ENCODE measurements at regions not wholly inside any gene's neighbourhood (a gene's known extent, or its start where the extent isn't known, plus 50 kb on each side); places are given as distances from the start of the nearest gene placed in this dataset.

DNA sequence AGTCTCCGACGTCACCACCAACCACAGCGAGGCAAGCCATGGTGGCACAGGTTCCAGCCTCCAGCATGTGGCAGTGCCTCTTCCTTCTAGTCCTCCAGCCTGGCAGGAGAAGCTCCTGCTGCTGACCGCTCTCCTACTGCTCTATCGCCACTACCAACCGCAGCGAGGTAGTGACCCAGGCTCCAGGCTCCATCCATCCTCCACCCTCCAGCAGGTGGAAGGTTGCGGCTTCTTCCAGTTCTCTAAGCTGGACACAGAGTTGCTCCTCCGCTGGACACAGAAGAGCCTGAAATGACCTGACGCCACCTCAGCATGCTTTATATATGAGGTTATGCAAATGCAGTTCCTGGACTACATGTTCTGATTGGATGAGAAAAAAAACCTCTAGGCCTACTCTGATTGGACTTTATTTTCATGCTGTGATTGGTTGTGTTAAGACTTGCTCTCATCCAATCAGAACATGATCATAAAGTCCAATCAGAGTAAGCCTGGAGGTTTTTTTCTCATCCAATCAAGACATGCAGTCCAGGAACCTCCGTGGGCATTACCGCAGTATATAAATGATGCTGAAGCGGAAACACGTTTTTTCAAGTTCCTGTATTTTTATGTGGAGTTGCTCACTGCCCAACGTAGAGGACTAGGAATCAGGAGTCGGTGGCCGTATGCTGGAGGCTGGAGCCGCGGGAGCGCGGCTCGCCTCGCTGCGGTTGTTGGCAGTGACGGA, 174.7 kb downstream of the USP22 start (continued):
- TF ChIP-seq PML (IDR thresholded peaks at IDR 0.05; ENCODE audit: low read length) = peak; percentile 52
- 0 out of 6 replicates have a peak, but pooled peaks of 1 of the 3 experiments have one; percentile 25 for TF ChIP-seq ZBTB11 (CRISPR knock-in tag; IDR thresholded peaks at IDR 0.05)
- TF ChIP-seq POLR2G (IDR thresholded peaks at IDR 0.05; ENCODE audit: low read depth, low read length) = peak; percentile 76
- peak; percentile 93 for TF ChIP-seq CXXC5 (CRISPR knock-in tag; IDR thresholded peaks at IDR 0.05)
- peak; percentile 26 for TF ChIP-seq TAF9B (IDR thresholded peaks at IDR 0.05; ENCODE audit: partially characterized antibody)
- peak; percentile 60 for TF ChIP-seq GTF2F1 (IDR thresholded peaks at IDR 0.05; ENCODE audit: low read depth, low read length)
- TF ChIP-seq GABPA (tag; conservative IDR thresholded peaks at IDR 0.05; ENCODE audit: low read depth) = peak; percentile 56
